ENCODE measurements at regions not wholly inside any gene's neighbourhood (a gene's known extent, or its start where the extent isn't known, plus 50 kb on each side); places are given as distances from the start of the nearest gene placed in this dataset.
A peak's percentile ranks its signal among the peaks of the same experiment; 100 is the strongest.

DNA sequence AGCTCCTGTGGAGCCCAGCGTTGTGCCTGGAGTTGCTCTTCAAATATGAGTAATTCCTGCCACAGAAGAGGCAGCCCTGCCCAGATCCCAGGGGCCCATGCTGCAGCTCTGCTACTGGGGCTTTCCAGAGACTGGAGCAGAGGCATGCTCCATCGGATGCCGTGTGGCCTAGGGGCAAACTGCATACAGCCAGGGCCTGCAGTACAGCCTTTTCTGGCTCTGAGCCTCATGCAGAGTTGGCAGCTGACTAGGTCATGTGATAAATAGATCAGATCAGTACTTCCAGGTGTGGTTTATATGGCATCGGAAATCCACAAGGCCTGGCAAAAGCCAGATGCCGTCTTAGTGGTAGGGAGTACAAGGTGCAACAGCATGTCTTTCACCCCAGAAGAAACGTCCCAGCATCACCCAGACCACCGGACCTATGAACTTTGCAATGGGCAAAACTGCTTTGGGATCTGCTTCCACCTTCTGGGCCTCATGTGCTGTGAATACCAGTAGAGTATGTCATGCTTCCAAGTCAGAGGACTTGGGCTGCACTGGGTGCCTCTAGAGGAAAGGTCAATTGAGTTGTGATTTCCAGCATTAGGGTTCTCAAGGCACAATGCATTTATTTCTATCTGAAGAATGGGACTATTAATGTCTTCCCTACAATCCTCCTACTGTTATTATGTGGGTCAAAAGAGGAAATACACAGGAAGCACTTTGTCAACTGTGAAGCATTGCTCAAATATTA is 250.7 kb upstream of the ZNF32 start:
- H3K27ac Mint-ChIP-seq (ENCODE audit: unreplicated experiment) = no peak overlapping the region
- no peaks in the 10 kb centered on the region for H3K36me3 Mint-ChIP-seq (ENCODE audit: unreplicated experiment)
- H3K4me3 Mint-ChIP-seq (ENCODE audit: unreplicated experiment) = no peak overlapping the region
- H3K4me1 Mint-ChIP-seq (ENCODE audit: unreplicated experiment) = peaks cover 7% of the 10 kb centered on the region
- H3K27me3 Mint-ChIP-seq (ENCODE audit: unreplicated experiment) = peaks cover 3% of the 10 kb centered on the region
- H3K9me3 Mint-ChIP-seq (ENCODE audit: unreplicated experiment) = no peaks in the 10 kb centered on the region
- no peak for DNase-seq (ENCODE audit: extremely low spot score, unreplicated experiment)
- TF ChIP-seq, protein P1, sequence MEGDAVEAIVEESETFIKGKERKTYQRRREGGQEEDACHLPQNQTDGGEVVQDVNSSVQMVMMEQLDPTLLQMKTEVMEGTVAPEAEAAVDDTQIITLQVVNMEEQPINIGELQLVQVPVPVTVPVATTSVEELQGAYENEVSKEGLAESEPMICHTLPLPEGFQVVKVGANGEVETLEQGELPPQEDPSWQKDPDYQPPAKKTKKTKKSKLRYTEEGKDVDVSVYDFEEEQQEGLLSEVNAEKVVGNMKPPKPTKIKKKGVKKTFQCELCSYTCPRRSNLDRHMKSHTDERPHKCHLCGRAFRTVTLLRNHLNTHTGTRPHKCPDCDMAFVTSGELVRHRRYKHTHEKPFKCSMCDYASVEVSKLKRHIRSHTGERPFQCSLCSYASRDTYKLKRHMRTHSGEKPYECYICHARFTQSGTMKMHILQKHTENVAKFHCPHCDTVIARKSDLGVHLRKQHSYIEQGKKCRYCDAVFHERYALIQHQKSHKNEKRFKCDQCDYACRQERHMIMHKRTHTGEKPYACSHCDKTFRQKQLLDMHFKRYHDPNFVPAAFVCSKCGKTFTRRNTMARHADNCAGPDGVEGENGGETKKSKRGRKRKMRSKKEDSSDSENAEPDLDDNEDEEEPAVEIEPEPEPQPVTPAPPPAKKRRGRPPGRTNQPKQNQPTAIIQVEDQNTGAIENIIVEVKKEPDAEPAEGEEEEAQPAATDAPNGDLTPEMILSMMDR (IDR thresholded peaks at IDR 0.05) = no peak

DNA sequence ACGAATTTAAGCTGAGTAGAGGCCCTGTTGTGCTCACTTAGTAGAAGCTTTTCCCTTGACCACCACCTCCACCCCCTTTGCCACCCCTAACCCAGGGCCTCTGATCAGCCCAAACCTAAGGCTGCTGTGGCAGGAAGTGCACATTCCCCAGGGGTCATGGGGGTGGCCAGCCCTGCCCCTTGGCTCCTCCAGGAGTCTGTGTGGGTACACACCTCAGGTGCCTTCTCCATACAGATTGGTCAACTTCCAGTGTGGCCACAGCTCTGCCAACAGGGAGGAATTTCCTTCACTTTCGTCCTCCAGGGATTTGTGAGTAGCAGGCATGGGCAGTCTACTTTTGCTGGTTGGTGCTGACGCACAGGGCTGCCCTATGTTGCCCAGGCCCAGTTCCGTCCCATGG is 249.9 kb upstream of the ZNF32 start:
- TF ChIP-seq, protein P1 (IDR thresholded peaks at IDR 0.05) = no peak
- H3K4me1 Mint-ChIP-seq (ENCODE audit: unreplicated experiment) = peaks cover 7% of the 10 kb centered on the region
- DNase-seq (ENCODE audit: extremely low spot score, unreplicated experiment) = no peak
- H3K9me3 Mint-ChIP-seq (ENCODE audit: unreplicated experiment) = no peaks in the 10 kb centered on the region
- no peak overlapping the region for H3K27ac Mint-ChIP-seq (ENCODE audit: unreplicated experiment)
- no peak overlapping the region for H3K4me3 Mint-ChIP-seq (ENCODE audit: unreplicated experiment)
- H3K36me3 Mint-ChIP-seq (ENCODE audit: unreplicated experiment) = no peaks in the 10 kb centered on the region
- H3K27me3 Mint-ChIP-seq (ENCODE audit: unreplicated experiment) = peaks cover 3% of the 10 kb centered on the region

DNA sequence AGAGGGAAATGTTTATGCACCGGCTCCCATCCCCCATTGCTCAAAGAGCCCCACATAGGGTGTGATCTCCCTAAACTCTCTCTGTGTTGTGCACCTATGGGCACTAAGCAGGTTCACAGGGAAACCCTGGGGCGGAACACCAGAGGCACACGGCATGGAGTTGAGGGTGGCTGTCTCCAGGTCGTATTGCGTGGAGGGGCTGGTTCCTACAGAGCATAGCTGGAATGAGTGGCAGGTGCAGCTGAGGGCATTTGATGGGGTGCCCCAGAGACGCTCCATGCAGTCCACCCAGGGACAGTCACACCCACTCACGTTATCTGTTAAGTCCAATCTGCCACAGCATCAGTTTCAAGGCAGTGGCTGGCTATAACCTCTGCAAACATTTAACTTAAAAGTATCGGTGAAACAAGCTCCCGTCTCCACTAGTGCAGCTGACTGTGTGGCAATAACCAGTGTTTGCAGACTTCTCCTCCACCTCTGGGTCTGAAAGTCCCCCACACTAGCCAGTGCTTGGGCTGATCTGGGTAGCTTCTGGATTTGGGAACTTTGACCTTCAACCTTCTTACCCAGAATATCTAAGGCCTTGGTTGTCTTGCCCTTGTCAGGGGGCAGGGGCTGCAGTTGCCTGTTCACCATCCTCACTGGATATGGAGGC is 249.2 kb upstream of the ZNF32 start:
- Mint-ChIP-seq H3K27ac (ENCODE audit: unreplicated experiment) (no peak overlapping the region), H3K9me3 (ENCODE audit: unreplicated experiment) (no peaks in the 10 kb centered on the region), H3K4me1 (ENCODE audit: unreplicated experiment) (peaks cover 12% of the 10 kb centered on the region), H3K4me3 (ENCODE audit: unreplicated experiment) (no peak overlapping the region), H3K36me3 (ENCODE audit: unreplicated experiment) (no peaks in the 10 kb centered on the region), H3K27me3 (ENCODE audit: unreplicated experiment) (peaks cover 3% of the 10 kb centered on the region)
- no peak for DNase-seq (ENCODE audit: extremely low spot score, unreplicated experiment)
- TF ChIP-seq, protein P1 (IDR thresholded peaks at IDR 0.05) = no peak

DNA sequence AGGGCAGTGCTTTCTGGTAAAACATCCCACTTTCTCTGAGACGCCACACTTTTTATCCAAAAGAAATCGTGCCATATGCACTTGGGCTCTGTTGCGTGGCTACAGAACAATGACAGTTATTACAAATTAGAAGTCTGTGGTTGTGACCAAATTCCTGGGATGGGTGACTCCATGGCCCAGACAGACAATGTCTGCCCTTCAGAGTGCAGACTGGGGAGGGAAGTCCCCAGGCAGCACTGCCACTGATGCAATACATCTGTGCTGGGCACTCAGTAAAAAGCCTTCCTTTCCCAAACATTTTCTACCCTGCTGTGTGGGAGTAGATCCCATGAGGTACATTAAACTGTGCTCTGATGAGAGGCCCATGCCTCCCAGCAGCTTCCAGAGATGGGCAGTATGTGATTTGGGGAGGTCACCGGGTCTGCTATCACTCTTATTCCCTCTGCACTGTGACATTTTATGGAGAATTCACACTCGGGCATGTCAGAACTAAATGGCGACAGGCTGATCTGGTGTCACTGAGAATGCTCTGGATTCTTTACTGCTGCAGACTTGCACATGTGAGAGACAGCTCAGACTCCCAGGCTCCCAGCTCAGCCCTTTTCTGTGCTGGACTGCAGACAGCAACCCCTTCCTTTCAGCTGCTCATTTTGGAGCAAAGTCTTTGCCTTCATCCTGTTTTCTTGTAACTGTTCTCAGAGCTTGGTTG is 243.5 kb upstream of the ZNF32 start:
- Mint-ChIP-seq H3K4me1 (ENCODE audit: unreplicated experiment) (peaks cover 47% of the 10 kb centered on the region), H3K27me3 (ENCODE audit: unreplicated experiment) (no peaks in the 10 kb centered on the region), H3K36me3 (ENCODE audit: unreplicated experiment) (no peaks in the 10 kb centered on the region), H3K4me3 (ENCODE audit: unreplicated experiment) (no peak overlapping the region), H3K9me3 (ENCODE audit: unreplicated experiment) (no peaks in the 10 kb centered on the region), H3K27ac (ENCODE audit: unreplicated experiment) (peak overlapping the region; percentile 56)
- DNase-seq (ENCODE audit: extremely low spot score, unreplicated experiment) = no peak
- TF ChIP-seq, protein P1 (IDR thresholded peaks at IDR 0.05) = no peak

DNA sequence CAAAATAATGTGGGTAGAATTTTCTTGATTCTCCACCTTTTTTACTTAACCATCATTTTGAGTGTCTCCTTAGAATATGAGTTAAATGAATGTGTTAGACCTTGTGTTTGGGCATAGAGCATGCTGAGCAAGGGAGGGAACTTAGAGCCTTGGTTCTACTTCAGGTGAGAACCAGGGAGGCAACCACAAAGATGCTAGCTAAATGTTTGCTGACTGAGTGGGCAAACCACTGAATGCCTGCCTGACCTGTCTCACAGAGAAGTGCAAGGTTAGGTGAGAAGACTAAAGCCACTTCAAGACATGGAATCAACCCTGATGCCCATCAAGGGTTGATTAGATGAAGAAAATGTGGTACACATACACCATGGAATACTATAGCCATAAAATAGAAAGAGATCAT is 242.6 kb upstream of the ZNF32 start:
- Mint-ChIP-seq H3K36me3 (ENCODE audit: unreplicated experiment) (no peaks in the 10 kb centered on the region), H3K4me1 (ENCODE audit: unreplicated experiment) (peaks cover 47% of the 10 kb centered on the region), H3K27ac (ENCODE audit: unreplicated experiment) (no peak overlapping the region), H3K9me3 (ENCODE audit: unreplicated experiment) (no peaks in the 10 kb centered on the region), H3K4me3 (ENCODE audit: unreplicated experiment) (no peak overlapping the region), H3K27me3 (ENCODE audit: unreplicated experiment) (no peaks in the 10 kb centered on the region)
- TF ChIP-seq, protein P1 (IDR thresholded peaks at IDR 0.05) = no peak
- no peak for DNase-seq (ENCODE audit: extremely low spot score, unreplicated experiment)

Measured in osteocyte (in vitro differentiated cells).